DOHH2 (cell line): ENCODE measurements at regions not wholly inside any gene's neighbourhood (a gene's known extent, or its start where the extent isn't known, plus 50 kb on each side); places are given as distances from the start of the nearest gene placed in this dataset.
"Not testable (repeated sequence)": the region's sequence is repeated elsewhere in the genome, so short reads cannot be mapped to it uniquely, and the experiment has no call there.

Source experiments
- CTCF ChIP-seq: fragments of 200-600 bp; sonication (generic); IDR thresholded peaks from one replicate; pipeline ENCODE4 v1.5.1; 2014; ENCODE audit warnings: antibody characterized with exemption, mild to moderate bottlenecking, low read depth, low read length; ENCODE audit not compliant: poor library complexity, severe bottlenecking
- EZH2phosphoT487 ChIP-seq: fragments of 200-600 bp; sonication (generic); IDR thresholded peaks from 2 replicates; pipeline ENCODE4 v1.6.1; 2017; ENCODE audit warnings: borderline replicate concordance, mild to moderate bottlenecking, antibody characterized with exemption, low read length, moderate library complexity, mixed read lengths

- TF ChIP-seq CTCF, EZH2phosphoT487: not testable (repeated sequence)
These were observed 1472.2 kb downstream of the FOXD4L5 start for GRCh38 chr9:63812822-63813221.
